Colonic mucosa (tissue), 4 donors: ENCODE measurements at regions not wholly inside any gene's neighbourhood (a gene's known extent, or its start where the extent isn't known, plus 50 kb on each side); places are given as distances from the start of the nearest gene placed in this dataset.

Source experiments
- DNase-seq: peaks from one replicate; pipeline ENCODE4 v3.0.0-alpha.2; 2020
- H3K27ac ChIP-seq: fragments of 200-600 bp; one replicate; pipeline ENCODE4 v1.8.0; 2021
- H3K27me3 ChIP-seq: fragments of 200-600 bp; one replicate; pipeline ENCODE4 v1.8.0; 2021
- H3K36me3 ChIP-seq: fragments of 200-600 bp; one replicate; pipeline ENCODE4 v1.8.0; 2021
- H3K4me1 ChIP-seq: fragments of 200-600 bp; one replicate; pipeline ENCODE4 v1.8.0; 2021; ENCODE audit warnings: mild to moderate bottlenecking
- H3K4me3 ChIP-seq: fragments of 200-600 bp; one replicate; pipeline ENCODE4 v1.8.0; 2021
- H3K9ac ChIP-seq, 2 donors: one replicate each; pipeline ENCODE4 v1.7.0; 2013; ENCODE audit warnings: control low read depth in 2 of 2, low read depth in 2 of 2, low read length in 2 of 2
- H3K9me3 ChIP-seq: fragments of 200-600 bp; one replicate; pipeline ENCODE4 v1.8.0; 2021
- intact Hi-C: fragments of 100-400 bp; cut with DNase I; formaldehyde crosslinking; loops from one replicate; pipeline ENCODE4 v1.14.1; 2022
- TF ChIP-seq, protein P1 (sequence below): fragments of 200-600 bp; IDR thresholded peaks from one replicate; pipeline ENCODE4 v1.8.0; 2022; ENCODE audit warnings: antibody characterized with exemption, mild to moderate bottlenecking
- donor health status: healthy.
- donor health status: DM: no; HTN: no; CAD: no.
- donor health status: DM: no; HTN: no; CAD: no.

DNA sequence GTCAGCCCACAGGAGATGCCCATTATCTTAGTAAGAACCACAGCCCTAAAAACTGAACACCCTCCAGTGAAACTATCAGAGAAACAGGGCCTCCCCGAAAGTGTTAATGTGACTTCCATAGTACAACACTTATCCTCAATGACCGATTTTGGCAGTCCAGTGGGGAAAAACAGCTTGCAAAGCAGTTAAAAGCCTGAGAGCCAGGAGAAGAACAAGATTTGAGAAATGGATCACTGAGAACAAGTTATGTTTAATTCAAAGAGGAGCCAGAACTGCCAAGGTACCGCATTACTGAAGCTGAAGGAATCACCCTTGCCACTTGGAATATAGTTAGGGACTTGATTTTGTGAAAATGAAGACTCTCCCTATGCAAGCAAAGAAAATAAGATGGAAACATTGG, 236.9 kb downstream of the QKI start:
- Histone ChIP-seq H3K36me3 (no peaks in the 10 kb centered on the region), H3K4me1 (no peaks in the 10 kb centered on the region), H3K27ac (no peak overlapping the region), H3K9me3 (no peaks in the 10 kb centered on the region), H3K27me3 (no peaks in the 10 kb centered on the region), H3K9ac (no peak overlapping the region), H3K4me3 (no peak overlapping the region)
- TF ChIP-seq, protein P1, sequence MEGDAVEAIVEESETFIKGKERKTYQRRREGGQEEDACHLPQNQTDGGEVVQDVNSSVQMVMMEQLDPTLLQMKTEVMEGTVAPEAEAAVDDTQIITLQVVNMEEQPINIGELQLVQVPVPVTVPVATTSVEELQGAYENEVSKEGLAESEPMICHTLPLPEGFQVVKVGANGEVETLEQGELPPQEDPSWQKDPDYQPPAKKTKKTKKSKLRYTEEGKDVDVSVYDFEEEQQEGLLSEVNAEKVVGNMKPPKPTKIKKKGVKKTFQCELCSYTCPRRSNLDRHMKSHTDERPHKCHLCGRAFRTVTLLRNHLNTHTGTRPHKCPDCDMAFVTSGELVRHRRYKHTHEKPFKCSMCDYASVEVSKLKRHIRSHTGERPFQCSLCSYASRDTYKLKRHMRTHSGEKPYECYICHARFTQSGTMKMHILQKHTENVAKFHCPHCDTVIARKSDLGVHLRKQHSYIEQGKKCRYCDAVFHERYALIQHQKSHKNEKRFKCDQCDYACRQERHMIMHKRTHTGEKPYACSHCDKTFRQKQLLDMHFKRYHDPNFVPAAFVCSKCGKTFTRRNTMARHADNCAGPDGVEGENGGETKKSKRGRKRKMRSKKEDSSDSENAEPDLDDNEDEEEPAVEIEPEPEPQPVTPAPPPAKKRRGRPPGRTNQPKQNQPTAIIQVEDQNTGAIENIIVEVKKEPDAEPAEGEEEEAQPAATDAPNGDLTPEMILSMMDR, result no peak
- no peak for DNase-seq
- intact Hi-C loops, result no loop called here

DNA sequence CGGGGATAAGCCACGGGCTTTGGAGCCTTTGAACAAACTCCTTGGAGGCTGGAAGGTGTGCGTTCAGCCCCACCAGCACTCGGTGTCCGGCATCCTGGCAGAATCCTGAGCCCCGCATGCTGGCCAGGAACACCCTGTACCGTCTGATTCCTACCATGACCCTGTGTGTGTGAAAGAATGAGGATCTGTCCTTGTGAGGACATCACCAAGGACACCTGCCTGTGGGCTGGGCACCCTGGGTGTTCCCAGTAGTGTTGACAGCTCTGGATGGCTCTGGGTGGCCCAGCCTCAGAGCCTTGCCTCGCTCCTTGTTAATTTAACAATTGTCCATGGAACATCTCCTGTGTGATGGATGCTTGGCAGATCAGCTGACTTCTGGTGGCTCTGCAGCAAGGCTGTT, 234.3 kb downstream of the QKI start:
- Histone ChIP-seq H3K27ac (no peak overlapping the region), H3K4me3 (no peak overlapping the region), H3K4me1 (no peaks in the 10 kb centered on the region), H3K9me3 (no peaks in the 10 kb centered on the region), H3K9ac (no peak overlapping the region), H3K36me3 (no peaks in the 10 kb centered on the region), H3K27me3 (no peaks in the 10 kb centered on the region)
- intact Hi-C loops, result no loop called here
- TF ChIP-seq, protein P1, result no peak
- no peak for DNase-seq

DNA sequence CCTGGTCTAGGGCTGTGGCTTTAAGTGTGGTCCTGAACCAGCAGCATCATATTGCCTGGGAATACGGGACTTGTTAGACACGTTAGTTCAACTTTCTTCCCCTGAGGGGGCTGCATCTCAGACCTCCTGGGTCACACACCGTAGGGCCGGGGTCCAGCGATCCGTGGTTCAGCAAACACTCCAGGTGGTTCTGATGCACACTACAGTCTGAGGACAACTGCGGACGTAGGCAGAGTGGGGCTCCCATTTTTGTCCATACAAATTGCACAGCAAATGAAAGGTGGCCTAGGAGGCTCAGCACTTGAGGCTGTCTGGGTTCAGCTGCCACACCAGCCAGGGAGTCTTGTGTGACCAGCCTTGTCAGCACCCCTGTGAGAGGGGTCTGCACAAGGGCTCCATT, 233.1 kb downstream of the QKI start:
- H3K27ac ChIP-seq, result no peak overlapping the region
- DNase-seq, result no peak
- no peaks in the 10 kb centered on the region for H3K4me1 ChIP-seq
- H3K36me3 ChIP-seq, result no peaks in the 10 kb centered on the region
- TF ChIP-seq, protein P1, result no peak
- no peaks in the 10 kb centered on the region for H3K27me3 ChIP-seq
- no peak overlapping the region for H3K4me3 ChIP-seq
- H3K9ac ChIP-seq, result no peak overlapping the region
- no peaks in the 10 kb centered on the region for H3K9me3 ChIP-seq
- intact Hi-C loops, result no loop called here

DNA sequence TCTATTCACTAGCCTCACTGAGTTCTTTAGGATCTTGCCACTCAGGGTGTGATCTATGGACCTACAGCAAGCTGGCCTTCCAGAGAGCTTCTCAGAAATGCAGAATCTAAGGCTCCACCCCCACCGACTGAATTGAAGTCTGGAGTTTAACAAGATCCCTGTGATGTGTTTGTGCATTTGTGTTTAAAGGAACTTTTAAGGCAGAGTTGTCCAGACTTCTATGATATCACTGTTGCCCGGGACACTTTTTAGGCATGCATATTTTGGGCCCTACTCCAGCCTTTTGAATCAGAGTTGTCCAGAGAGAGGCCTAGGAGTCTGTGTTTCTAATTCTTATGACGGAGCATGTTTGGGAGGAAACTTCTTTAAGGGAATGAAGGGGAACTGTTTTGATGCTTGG, 232.3 kb downstream of the QKI start:
- intact Hi-C loops, result no loop called here
- H3K27ac ChIP-seq, result no peak overlapping the region
- H3K9ac ChIP-seq, result no peak overlapping the region
- H3K4me1 ChIP-seq, result no peaks in the 10 kb centered on the region
- no peaks in the 10 kb centered on the region for H3K27me3 ChIP-seq
- no peaks in the 10 kb centered on the region for H3K36me3 ChIP-seq
- TF ChIP-seq, protein P1, result no peak
- H3K9me3 ChIP-seq, result no peaks in the 10 kb centered on the region
- no peak for DNase-seq
- no peak overlapping the region for H3K4me3 ChIP-seq

DNA sequence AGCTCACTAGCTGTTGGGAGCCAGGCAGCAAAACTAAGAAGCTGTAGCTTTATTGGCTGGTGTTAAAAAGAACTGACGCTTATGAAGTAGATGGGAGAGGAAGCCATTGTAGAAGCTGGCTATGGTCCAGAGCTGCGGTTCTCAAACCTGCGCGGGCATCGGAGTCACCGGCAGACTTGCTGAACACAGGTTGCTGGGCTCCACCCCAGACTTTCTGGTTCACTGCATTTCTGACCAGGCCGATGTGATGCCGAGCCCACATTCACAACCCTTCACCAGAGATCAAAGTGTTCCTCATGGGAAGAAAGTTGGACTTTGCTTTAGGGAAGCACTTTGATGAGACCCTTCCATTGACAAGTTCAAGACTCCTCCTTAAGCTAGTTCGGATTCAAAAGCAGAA, 231.6 kb downstream of the QKI start:
- Histone ChIP-seq H3K4me1 (no peaks in the 10 kb centered on the region), H3K9ac (no peak overlapping the region), H3K27me3 (no peaks in the 10 kb centered on the region), H3K9me3 (no peaks in the 10 kb centered on the region), H3K27ac (no peak overlapping the region), H3K36me3 (no peaks in the 10 kb centered on the region), H3K4me3 (no peak overlapping the region)
- intact Hi-C loops, result no loop called here
- no peak for DNase-seq
- TF ChIP-seq, protein P1, result no peak

DNA sequence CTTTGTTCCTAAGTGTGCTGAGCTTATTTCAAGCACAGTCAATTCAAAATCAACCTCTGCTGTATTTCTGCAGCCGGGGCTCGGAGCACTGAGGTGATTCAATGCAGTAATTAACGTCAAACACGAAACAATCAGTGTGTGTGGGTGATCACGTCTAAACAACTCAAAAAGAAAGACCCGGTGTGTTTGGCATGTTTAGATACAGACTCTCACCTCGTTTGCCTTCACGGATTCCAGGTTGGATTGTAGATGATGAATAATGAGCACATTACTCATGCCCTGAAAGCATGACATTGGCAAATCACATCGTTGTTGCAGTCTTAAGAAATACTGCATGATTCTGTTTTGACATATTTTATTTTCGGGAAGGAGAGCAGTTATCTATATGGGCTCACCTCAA, 231.0 kb downstream of the QKI start:
- Histone ChIP-seq H3K9ac (no peak overlapping the region), H3K36me3 (no peaks in the 10 kb centered on the region), H3K9me3 (no peaks in the 10 kb centered on the region), H3K4me3 (no peak overlapping the region), H3K27me3 (no peaks in the 10 kb centered on the region), H3K4me1 (no peaks in the 10 kb centered on the region), H3K27ac (no peak overlapping the region)
- TF ChIP-seq, protein P1, result no peak
- no peak for DNase-seq
- intact Hi-C loops, result no loop called here
